GM21423 (cell line): ENCODE measurements at regions not wholly inside any gene's neighbourhood (a gene's known extent, or its start where the extent isn't known, plus 50 kb on each side); places are given as distances from the start of the nearest gene placed in this dataset.
"Not testable (repeated sequence)": the region's sequence is repeated elsewhere in the genome, so short reads cannot be mapped to it uniquely, and the experiment has no call there.

Source experiments
- ATAC-seq: cut with Tn5 transposase; IDR thresholded peaks from one replicate; pipeline ENCODE4 v1.9.1; 2021; ENCODE audit warnings: mild to moderate bottlenecking, moderate library complexity; ENCODE audit not compliant: unreplicated experiment

- no peak for ATAC-seq
These were observed 828.9 kb upstream of the NXPH2 start for GRCh38 chr2:139609109-139609508.

DNA sequence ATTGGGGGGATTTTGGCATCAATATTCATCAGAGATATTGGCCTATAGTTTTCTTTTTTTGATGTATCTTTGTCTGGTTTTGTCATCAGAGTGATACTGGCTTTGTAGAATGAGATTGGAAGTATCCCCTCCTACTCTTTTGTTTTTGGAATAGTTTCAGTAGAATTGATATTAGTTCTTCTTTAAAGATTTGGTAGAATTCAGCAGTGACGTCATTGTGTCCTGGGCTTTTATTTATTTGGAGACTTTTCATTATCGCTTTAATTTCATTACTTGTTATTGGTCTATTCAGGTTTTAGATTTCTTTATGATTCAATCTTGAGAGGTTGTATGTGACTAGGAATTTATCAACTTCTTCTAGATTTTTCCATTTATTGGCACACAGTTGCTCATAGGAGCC is 825.5 kb upstream of the NXPH2 start:
- ATAC-seq, result no peak

GRCh38 chr2:139600166-139600565 is 820.0 kb upstream of the NXPH2 start:
- no peak for ATAC-seq

DNA sequence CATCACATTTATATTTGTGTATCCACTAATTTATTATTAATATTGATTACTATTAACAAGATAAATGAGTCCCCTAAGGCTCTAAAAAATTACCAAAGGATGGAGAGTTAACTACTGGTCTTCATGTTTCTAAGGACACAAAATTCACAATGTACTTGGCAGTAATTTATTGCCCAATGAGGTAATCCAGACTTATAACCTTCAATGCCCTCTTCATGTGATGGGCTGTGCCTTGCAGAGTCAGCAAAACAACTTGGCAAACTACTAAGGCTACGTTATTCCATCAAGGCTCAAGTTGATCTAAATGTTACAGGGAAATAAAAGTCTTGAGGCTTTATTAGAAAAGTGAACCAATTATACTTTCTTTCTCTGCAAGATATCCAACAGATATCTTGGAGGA is 804.9 kb upstream of the NXPH2 start:
- ATAC-seq, result no peak

DNA sequence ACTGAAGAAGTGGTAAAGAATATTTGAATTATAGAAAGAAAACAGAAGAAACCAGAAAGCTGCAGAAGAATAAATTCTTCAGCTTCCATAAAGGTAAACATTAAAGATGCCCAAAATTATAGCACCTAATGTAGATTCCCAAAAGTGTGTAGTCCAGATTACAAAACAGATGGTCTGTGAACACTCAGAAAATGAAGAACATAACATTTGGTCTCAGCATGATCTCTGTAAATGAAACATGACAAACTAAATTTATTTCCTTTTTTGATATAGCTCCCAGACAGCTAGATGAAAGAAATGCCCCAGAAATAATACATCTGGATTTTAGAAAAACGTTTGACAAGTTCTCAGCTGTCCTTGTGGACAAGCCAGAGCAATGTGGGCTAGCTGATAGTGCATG is 794.2 kb upstream of the NXPH2 start:
- no peak for ATAC-seq

- ATAC-seq, result no peak
These were observed 776.6 kb upstream of the NXPH2 start for GRCh38 chr2:139556789-139557188.

GRCh38 chr2:139550873-139551272 is 770.7 kb upstream of the NXPH2 start:
- no peak for ATAC-seq

DNA sequence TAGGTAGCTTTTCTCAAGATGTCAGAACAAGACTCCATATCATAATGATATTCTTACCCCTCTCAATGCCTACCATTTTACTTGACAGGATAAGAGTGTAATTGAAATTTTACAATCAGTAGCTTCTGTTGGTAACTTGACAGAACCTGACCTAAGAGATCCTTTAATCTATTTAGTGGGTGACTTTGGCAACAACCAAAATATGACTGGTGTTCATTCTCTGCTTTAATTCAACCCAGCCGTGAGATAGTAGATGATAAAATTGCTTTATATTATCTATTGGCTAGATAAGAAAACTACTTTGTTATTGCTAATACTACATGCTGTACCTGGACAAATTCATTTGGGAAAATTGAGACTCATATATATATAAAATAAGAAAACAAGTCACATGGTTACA is 770.2 kb upstream of the NXPH2 start:
- ATAC-seq, result no peak

GRCh38 chr2:139544186-139544851 is 764.1 kb upstream of the NXPH2 start:
- no peak for ATAC-seq

DNA sequence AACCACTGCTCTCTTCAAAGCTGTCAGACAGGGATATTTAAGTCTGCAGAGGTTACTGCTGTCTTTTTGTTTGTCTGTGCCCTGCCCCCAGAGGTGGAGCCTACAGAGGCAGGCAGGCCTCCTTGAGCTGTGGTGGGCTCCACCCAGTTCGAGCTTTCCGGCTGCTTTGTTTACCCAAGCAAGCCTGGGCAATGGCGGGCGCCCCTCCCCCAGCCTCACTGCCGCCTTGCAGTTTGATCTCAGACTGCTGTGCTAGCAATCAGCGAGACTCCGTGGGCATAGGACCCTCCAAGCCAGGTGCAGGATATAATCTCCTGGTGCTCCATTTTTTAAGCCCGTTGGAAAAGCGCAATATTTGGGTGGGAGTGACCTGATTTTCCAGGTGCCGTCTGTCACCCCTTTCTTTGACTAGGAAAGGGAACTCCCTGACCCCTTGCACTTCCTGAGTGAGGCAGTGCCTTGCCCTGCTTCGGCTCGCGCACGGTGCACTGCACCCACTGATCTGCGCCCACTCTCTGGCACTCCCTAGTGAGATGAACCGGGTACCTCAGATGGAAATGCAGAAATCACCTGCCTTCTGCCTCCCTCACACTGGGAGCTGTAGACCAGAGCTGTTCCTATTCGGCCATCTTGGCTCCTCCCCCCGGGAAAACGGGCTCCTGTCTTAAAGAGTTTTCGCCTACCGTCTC is 758.3 kb upstream of the NXPH2 start:
- not testable (repeated sequence) for ATAC-seq

DNA sequence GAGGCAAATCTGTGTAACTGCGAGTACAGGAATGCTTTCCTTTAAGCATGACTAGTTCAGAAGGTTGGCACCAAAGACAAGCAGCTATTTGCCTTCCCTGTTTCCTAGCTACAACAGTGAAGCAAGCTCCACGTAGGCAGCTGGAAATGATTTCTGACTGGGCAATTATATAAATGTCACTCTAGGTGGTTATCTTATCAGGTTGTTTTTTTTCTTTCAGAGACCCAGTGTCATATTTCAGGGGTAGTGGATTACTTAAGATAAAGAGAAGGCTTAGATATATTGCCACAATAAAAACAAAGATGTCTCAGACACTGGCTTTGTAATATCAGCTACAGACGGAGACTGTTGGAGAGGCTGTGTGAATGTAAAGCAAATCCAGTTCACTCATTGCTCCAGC is 748.9 kb upstream of the NXPH2 start:
- no peak for ATAC-seq

- no peak for ATAC-seq
These were observed 746.6 kb upstream of the NXPH2 start for GRCh38 chr2:139526781-139527180.

GRCh38 chr2:139518321-139518720 is 738.1 kb upstream of the NXPH2 start:
- ATAC-seq, result no peak

DNA sequence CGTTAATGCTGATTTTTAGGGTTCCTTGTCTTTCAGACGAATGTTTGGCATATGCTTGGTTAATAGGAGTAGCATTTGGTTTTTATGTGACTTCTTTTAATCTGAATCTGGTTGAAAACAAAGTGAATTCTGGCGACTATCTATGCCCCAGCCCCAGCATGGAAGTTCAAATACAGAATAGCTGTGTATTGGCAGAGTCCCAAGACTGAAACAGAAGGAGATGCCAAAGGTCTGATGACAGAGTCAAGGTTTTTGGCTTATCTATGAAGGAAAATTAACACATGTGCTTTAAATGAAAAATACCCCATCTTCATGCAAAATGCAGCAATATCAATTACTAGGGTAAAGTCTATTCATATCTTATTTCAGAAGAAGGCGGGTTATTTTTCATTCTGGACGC is 734.8 kb upstream of the NXPH2 start:
- ATAC-seq, result no peak

- no peak for ATAC-seq
These were observed 715.7 kb upstream of the NXPH2 start for GRCh38 chr2:139495851-139496250.

- ATAC-seq, result no peak
These were observed 712.0 kb upstream of the NXPH2 start for GRCh38 chr2:139492131-139492680.

- no peak for ATAC-seq
These were observed 700.0 kb upstream of the NXPH2 start for GRCh38 chr2:139480161-139480650.

- ATAC-seq, result no peak
These were observed 698.1 kb upstream of the NXPH2 start for GRCh38 chr2:139478165-139478914.

DNA sequence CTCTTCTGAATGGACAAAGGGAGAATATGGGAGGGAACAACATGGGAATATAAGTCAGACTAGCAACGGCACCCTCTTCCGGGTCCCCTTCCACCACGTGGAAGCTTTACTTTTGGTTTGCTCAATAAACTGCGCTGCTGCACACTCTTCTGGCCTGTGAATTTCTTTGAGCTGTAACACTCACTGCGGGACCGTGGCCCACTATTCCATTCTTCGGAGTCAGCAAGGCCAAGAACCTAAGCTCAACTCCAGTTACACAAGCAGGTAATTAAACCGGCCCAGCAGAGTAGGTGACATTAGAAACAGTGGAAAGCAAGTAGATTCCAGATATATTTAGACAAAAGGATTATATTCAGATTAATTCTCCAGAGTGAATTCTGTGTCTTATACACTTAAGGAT is 697.4 kb upstream of the NXPH2 start:
- ATAC-seq, result no peak

DNA sequence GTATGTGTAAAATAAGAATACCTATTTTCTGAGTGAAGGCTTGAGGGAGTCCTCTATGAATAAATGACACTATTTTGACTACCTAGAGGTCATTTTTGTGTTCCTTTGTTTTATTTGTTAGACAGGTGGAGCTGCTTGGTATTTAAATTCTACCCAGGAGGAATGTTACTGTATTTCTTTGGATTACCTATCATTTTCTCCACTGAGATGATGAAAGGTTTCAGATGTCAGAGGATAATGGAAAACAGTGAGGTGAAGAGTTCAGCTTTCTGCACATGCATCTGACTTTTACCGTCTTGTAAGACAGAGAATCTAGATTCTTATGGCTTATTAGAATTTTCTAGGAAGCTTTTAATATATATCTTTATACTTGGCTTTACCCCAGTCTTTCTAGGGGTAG is 689.8 kb upstream of the NXPH2 start:
- ATAC-seq, result no peak

GRCh38 chr2:139465789-139466188 is 685.6 kb upstream of the NXPH2 start:
- ATAC-seq, result no peak

GRCh38 chr2:139457873-139458272 is 677.7 kb upstream of the NXPH2 start:
- no peak for ATAC-seq
